ENCODE measurements at regions not wholly inside any gene's neighbourhood (a gene's known extent, or its start where the extent isn't known, plus 50 kb on each side); places are given as distances from the start of the nearest gene placed in this dataset.

DNA sequence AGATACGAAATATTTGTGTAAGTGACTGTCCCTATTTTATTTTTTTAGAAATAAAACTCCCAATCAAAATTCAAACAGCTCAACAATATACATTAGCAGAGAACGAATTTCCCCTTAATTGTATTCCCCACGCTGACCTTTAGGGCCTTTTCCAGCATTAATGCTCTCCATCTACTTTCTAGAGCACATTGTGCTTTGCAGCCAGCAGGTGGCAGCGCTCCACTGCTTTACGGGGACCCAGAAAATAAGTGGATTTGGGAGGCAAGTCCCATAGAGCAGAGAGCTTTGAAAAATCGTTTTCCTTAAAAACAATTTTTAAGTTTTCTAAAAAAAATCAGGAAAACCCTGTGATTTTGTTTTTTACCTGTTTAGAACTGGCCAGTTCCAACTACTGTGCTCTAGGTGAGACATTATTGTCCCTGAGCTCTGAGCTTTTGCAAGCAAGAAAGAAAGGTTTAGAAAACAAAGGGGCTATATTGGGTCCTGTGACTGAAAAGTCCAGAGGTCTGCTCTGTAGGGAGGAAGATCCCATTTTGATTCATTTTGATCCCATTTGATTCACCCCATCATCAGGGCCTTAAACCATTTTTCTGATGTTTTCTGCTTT is 144.4 kb upstream of the ZNF644 start:
- CTCF ChIA-PET (ENCODE audit: partially characterized antibody), result interaction anchor here (0.5 to 5.1 kb wide), 116 partner anchors 7 to 1048 kb away, joined by 3 to 230 read pairs (median 5); partner anchors contain the start of genes BARHL2, CDC7 and HFM1
- Histone ChIP-seq H3K27me3 (replicated peaks in 1 of 4; ENCODE audit: control insufficient read depth in 3 of 4, extremely low read depth in 1 of 4, insufficient read depth in 3 of 4, low read length in 3 of 4) (peaks cover 0 to 4% (median 0%) of the 10 kb centered on the region in 4 experiments; a peak in 2 of 7 replicates), H3K14ac (ENCODE audit: insufficient read length) (no peak overlapping the region), H2BK120ac (replicated peaks; ENCODE audit: low read depth, low read length) (no peak overlapping the region), H3K36me3 (ENCODE audit: control insufficient read depth in 2 of 4, insufficient read depth in 4 of 4, low read length in 3 of 4) (no peaks in the 10 kb centered on the region; a peak in 2 of 8 replicates), H3K79me1 (ENCODE audit: low read depth, low read length) (no peaks in the 10 kb centered on the region), H3K4me2 (ENCODE audit: insufficient read depth in 1 of 2, low read depth in 2 of 2, low read length in 2 of 2) (no peak overlapping the region), H3K9ac (replicated peaks in 1 of 4; ENCODE audit: extremely low read depth in 1 of 4, low read depth in 3 of 4, low read length in 3 of 4) (no peak overlapping the region), H4K20me1 (replicated peaks in 1 of 2; ENCODE audit: control insufficient read depth in 1 of 2, insufficient read depth in 2 of 2, low read length in 2 of 2) (no peaks in the 10 kb centered on the region), H3K9me3 (ENCODE audit: insufficient read depth in 2 of 2, low read depth in 1 of 2, low read length in 1 of 2) (no peaks in the 10 kb centered on the region), H3K23ac (ENCODE audit: insufficient read length) (no peak overlapping the region), H3K79me2 (ENCODE audit: control insufficient read depth in 1 of 2, insufficient read depth in 2 of 2, low read length in 2 of 2) (no peaks in the 10 kb centered on the region), H2BK15ac (ENCODE audit: low read length) (no peak overlapping the region), H2AK5ac (ENCODE audit: low read depth, low read length) (no peak overlapping the region), H3K4me3 (ENCODE audit: extremely low read depth in 1 of 4, insufficient read depth in 2 of 4, low read depth in 3 of 4, low read length in 4 of 4) (no peak overlapping the region), H4K91ac (replicated peaks; ENCODE audit: insufficient read length, low read length) (no peak overlapping the region), H3K56ac (replicated peaks; ENCODE audit: insufficient read length, low read depth, low read length) (no peak overlapping the region), H2BK5ac (ENCODE audit: low read depth, low read length) (no peak overlapping the region), H2BK20ac (ENCODE audit: low read length) (no peak overlapping the region), H4K8ac (ENCODE audit: extremely low read depth, insufficient read depth, low read length) (no peak overlapping the region), H2AFZ (ENCODE audit: low read length) (0 out of 2 replicates have a peak overlapping the region, but pooled peaks have one; percentile 12), H3K23me2 (ENCODE audit: low read depth, low read length) (no peaks in the 10 kb centered on the region), H3K18ac (ENCODE audit: extremely low read depth, low read length) (no peak overlapping the region), H4K5ac (ENCODE audit: insufficient read length, low read depth, low read length) (no peak overlapping the region), H2BK12ac (ENCODE audit: low read depth, low read length) (no peak overlapping the region), H3K27ac (ENCODE audit: low read depth, low read length) (no peak overlapping the region), H3K4me1 (replicated peaks in 1 of 4; ENCODE audit: control insufficient read depth in 3 of 4, insufficient read depth in 4 of 4, low read length in 3 of 4) (peaks cover 0 to 10% (median 3%) of the 10 kb centered on the region in 4 experiments; a peak in 4 of 7 replicates), H3K4ac (replicated peaks; ENCODE audit: insufficient read length, low read depth, low read length) (no peak overlapping the region)
- peak in 1 of 2 experiments; percentile 44 for DNase-seq (ENCODE audit: low read depth in 1 of 2, low spot score in 2 of 2)
- FAIRE-seq, result peak; percentile 93
- WGBS, 2 experiments (ENCODE audit: extremely low coverage in 1 of 2, insufficient coverage in 1 of 2, insufficient read length in 1 of 2, insufficient replicate concordance in 2 of 2, low coverage in 1 of 2, low lambda C conversion rate in 2 of 2, missing lambda C conversion rate in 1 of 2), result 12% methylated on average over 6 of the region's 6 CpGs; no CpG with 5 or more reads in 1 of the 2 experiments
- POLR2A ChIA-PET (ENCODE audit: partially characterized antibody), result interaction anchor here (1.3 to 4.0 kb wide), 3 partner anchors 112 to 192 kb away, joined by 3 to 16 read pairs (median 7); partner anchors contain the start of gene ZNF644

All from H1 (cell line).